ENCODE measurements at regions not wholly inside any gene's neighbourhood (a gene's known extent, or its start where the extent isn't known, plus 50 kb on each side); places are given as distances from the start of the nearest gene placed in this dataset.
A peak's percentile ranks its signal among the peaks of the same experiment; 100 is the strongest.

- H3K4ac ChIP-seq (replicated peaks; ENCODE audit: insufficient read length, low read depth, low read length) = no peak overlapping the region
- TF ChIP-seq RFX5 (IDR thresholded peaks at IDR 0.05; ENCODE audit: borderline replicate concordance, low read depth, low read length) (no peak), BACH1 (IDR thresholded peaks at IDR 0.05; ENCODE audit: low read length) (no peak), SAP30 (IDR thresholded peaks at IDR 0.05; ENCODE audit: insufficient read depth, insufficient replicate concordance, low read length) (no peak), ASH2L (IDR thresholded peaks at IDR 0.05; ENCODE audit: low read length) (no peak), SP2 (IDR thresholded peaks at IDR 0.05; ENCODE audit: low read length) (no peak), EZH2 (IDR thresholded peaks at IDR 0.05; ENCODE audit: low read depth, low read length, severe bottlenecking) (no peak), KDM1A (IDR thresholded peaks at IDR 0.05; ENCODE audit: borderline replicate concordance, low read length) (no peak), POLR2AphosphoS5 (IDR thresholded peaks at IDR 0.05; ENCODE audit: low read depth, low read length) (no peak), TAF7 (optimal IDR thresholded peaks at IDR 0.05; ENCODE audit: borderline replicate concordance, low read depth, low read length) (no peak), POLR2A (IDR thresholded peaks at IDR 0.05; ENCODE audit: control extremely low read depth in 1 of 2, low read depth in 2 of 2, low read length in 2 of 2) (no peak), ATF3 (IDR thresholded peaks at IDR 0.05; ENCODE audit: insufficient read depth, low read depth, low read length) (no peak), E2F6 (IDR thresholded peaks at IDR 0.05) (no peak), NRF1 (IDR thresholded peaks at IDR 0.05; ENCODE audit: low read depth, low read length) (no peak), HDAC6 (IDR thresholded peaks at IDR 0.05; ENCODE audit: low read depth, low read length) (no peak)
These were observed 86.7 kb downstream of the ACAA2 start for GRCh38 chr18:49726675-49726963.

More at GRCh38 chr18:49726675-49726963, 86.7 kb downstream of the ACAA2 start:
- Histone ChIP-seq H2BK15ac (ENCODE audit: low read length) (0 out of 2 replicates have a peak overlapping the region, but pooled peaks have one; percentile 40), H2AK5ac (ENCODE audit: low read depth, low read length) (peak overlapping the region; percentile 18; the same call in 1 of the 2 replicates), H3K27ac (ENCODE audit: low read depth, low read length) (peak overlapping the region; percentile 66; the same call in 1 of the 2 replicates), H3K4me2 (ENCODE audit: insufficient read depth in 1 of 2, low read depth in 2 of 2, low read length in 2 of 2) (0 out of 4 replicates have a peak overlapping the region, but pooled peaks of 1 of the 2 experiments have one; percentile 11), H4K91ac (replicated peaks; ENCODE audit: insufficient read length, low read length) (peak overlapping the region; percentile 39), H3K23me2 (ENCODE audit: low read depth, low read length) (no peaks in the 10 kb centered on the region), H3K14ac (ENCODE audit: insufficient read length) (no peak overlapping the region), H4K20me1 (replicated peaks in 1 of 2; ENCODE audit: control insufficient read depth in 1 of 2, insufficient read depth in 2 of 2, low read length in 2 of 2) (no peaks in the 10 kb centered on the region), H2BK5ac (ENCODE audit: low read depth, low read length) (peak overlapping the region; percentile 84; the same call in 1 of the 2 replicates), H2BK120ac (replicated peaks; ENCODE audit: low read depth, low read length) (peak overlapping the region; percentile 1), H3K4me3 (ENCODE audit: extremely low read depth in 1 of 4, insufficient read depth in 2 of 4, low read depth in 3 of 4, low read length in 4 of 4) (no peak overlapping the region; a peak in 1 of 8 replicates), H3K79me2 (ENCODE audit: control insufficient read depth in 1 of 2, insufficient read depth in 2 of 2, low read length in 2 of 2) (no peaks in the 10 kb centered on the region), H3K23ac (ENCODE audit: insufficient read length) (no peak overlapping the region), H3K9me3 (ENCODE audit: insufficient read depth in 2 of 2, low read depth in 1 of 2, low read length in 1 of 2) (no peaks in the 10 kb centered on the region), H3K4me1 (replicated peaks in 1 of 4; ENCODE audit: control insufficient read depth in 3 of 4, insufficient read depth in 4 of 4, low read length in 3 of 4) (peaks cover 3 to 12% (median 9%) of the 10 kb centered on the region in 4 experiments), H3K27me3 (replicated peaks in 1 of 4; ENCODE audit: control insufficient read depth in 3 of 4, extremely low read depth in 1 of 4, insufficient read depth in 3 of 4, low read length in 3 of 4) (no peaks in the 10 kb centered on the region), H2AFZ (ENCODE audit: low read length) (no peak overlapping the region), H2BK20ac (ENCODE audit: low read length) (0 out of 2 replicates have a peak overlapping the region, but pooled peaks have one; percentile 43), H4K5ac (ENCODE audit: insufficient read length, low read depth, low read length) (no peak overlapping the region), H2BK12ac (ENCODE audit: low read depth, low read length) (peak overlapping the region; percentile 52; the same call in 1 of the 2 replicates), H3K56ac (replicated peaks; ENCODE audit: insufficient read length, low read depth, low read length) (no peak overlapping the region), H3K9ac (replicated peaks in 1 of 4; ENCODE audit: extremely low read depth in 1 of 4, low read depth in 3 of 4, low read length in 3 of 4) (no peak overlapping the region), H4K8ac (ENCODE audit: extremely low read depth, insufficient read depth, low read length) (no peak overlapping the region), H3K79me1 (ENCODE audit: low read depth, low read length) (no peaks in the 10 kb centered on the region), H3K36me3 (ENCODE audit: control insufficient read depth in 2 of 4, insufficient read depth in 4 of 4, low read length in 3 of 4) (no peaks in the 10 kb centered on the region), H3K18ac (ENCODE audit: extremely low read depth, low read length) (peak overlapping the region; percentile 79)
- FAIRE-seq (no peak), DNase-seq (ENCODE audit: low read depth in 1 of 2, low spot score in 2 of 2) (no peak)
- CTCF ChIA-PET (ENCODE audit: partially characterized antibody) = interaction anchor here (0.6 to 4.1 kb wide), 18 partner anchors 10 to 218 kb away, joined by 3 to 24 read pairs (median 4); no protein-coding TSS in a partner anchor
- 93% methylated on average over 1 of the region's 1 CpG; no CpG with 5 or more reads in 1 of the 2 experiments for WGBS, 2 experiments (ENCODE audit: extremely low coverage in 1 of 2, insufficient coverage in 1 of 2, insufficient read length in 1 of 2, insufficient replicate concordance in 2 of 2, low coverage in 1 of 2, low lambda C conversion rate in 2 of 2, missing lambda C conversion rate in 1 of 2)
- POLR2A ChIA-PET (ENCODE audit: partially characterized antibody) = interaction anchor here (0.7 kb wide), 1 partner anchor 239 kb away, joined by 4 read pairs; the partner anchor contains the start of gene C18orf32

Measured in H1 (cell line).